ENCODE measurements at regions not wholly inside any gene's neighbourhood (a gene's known extent, or its start where the extent isn't known, plus 50 kb on each side); places are given as distances from the start of the nearest gene placed in this dataset.
"Not testable (repeated sequence)": the region's sequence is repeated elsewhere in the genome, so short reads cannot be mapped to it uniquely, and the experiment has no call there.

GRCh38 chr5:143953851-143954250, 141.9 kb downstream of the HMHB1 start:
- no peak for DNase-seq
- Histone ChIP-seq H3K4me3 (ENCODE audit: insufficient read depth, low read depth, low read length) (no peak overlapping the region), H3K36me3 (replicated peaks; ENCODE audit: control insufficient read depth, insufficient read depth, low read length) (no peaks in the 10 kb centered on the region), H3K27me3 (ENCODE audit: control insufficient read depth, insufficient read depth, low read length) (no peaks in the 10 kb centered on the region)

- no peak for DNase-seq
- H3K36me3 ChIP-seq (replicated peaks; ENCODE audit: control insufficient read depth, insufficient read depth, low read length): no peaks in the 10 kb centered on the region
These were observed 143.2 kb downstream of the HMHB1 start for GRCh38 chr5:143955141-143955540.

GRCh38 chr5:143957455-143957854, 145.5 kb downstream of the HMHB1 start:
- Histone ChIP-seq H3K36me3 (replicated peaks; ENCODE audit: control insufficient read depth, insufficient read depth, low read length) (no peaks in the 10 kb centered on the region), H3K4me3 (ENCODE audit: insufficient read depth, low read depth, low read length) (no peak overlapping the region), H3K27me3 (ENCODE audit: control insufficient read depth, insufficient read depth, low read length) (no peaks in the 10 kb centered on the region)
- DNase-seq: peak; percentile 4

More at GRCh38 chr5:143955141-143955540, 143.2 kb downstream of the HMHB1 start:
- H3K4me3 ChIP-seq (ENCODE audit: insufficient read depth, low read depth, low read length): no peak overlapping the region
- no peaks in the 10 kb centered on the region for H3K27me3 ChIP-seq (ENCODE audit: control insufficient read depth, insufficient read depth, low read length)

- H3K36me3 ChIP-seq (replicated peaks; ENCODE audit: control insufficient read depth, insufficient read depth, low read length): no peaks in the 10 kb centered on the region
- no peak overlapping the region for H3K4me3 ChIP-seq (ENCODE audit: insufficient read depth, low read depth, low read length)
- no peaks in the 10 kb centered on the region for H3K27me3 ChIP-seq (ENCODE audit: control insufficient read depth, insufficient read depth, low read length)
- no peak for DNase-seq
These were observed 150.2 kb downstream of the HMHB1 start for GRCh38 chr5:143962201-143962600.

- Histone ChIP-seq H3K4me3 (ENCODE audit: insufficient read depth, low read depth, low read length) (no peak overlapping the region), H3K36me3 (replicated peaks; ENCODE audit: control insufficient read depth, insufficient read depth, low read length) (no peaks in the 10 kb centered on the region), H3K27me3 (ENCODE audit: control insufficient read depth, insufficient read depth, low read length) (no peaks in the 10 kb centered on the region)
- DNase-seq: no peak
These were observed 153.0 kb downstream of the HMHB1 start for GRCh38 chr5:143964919-143965318.

- no peak overlapping the region for H3K4me3 ChIP-seq (ENCODE audit: insufficient read depth, low read depth, low read length)
- H3K27me3 ChIP-seq (ENCODE audit: control insufficient read depth, insufficient read depth, low read length): no peaks in the 10 kb centered on the region
- no peak for DNase-seq
- H3K36me3 ChIP-seq (replicated peaks; ENCODE audit: control insufficient read depth, insufficient read depth, low read length): no peaks in the 10 kb centered on the region
These were observed 154.3 kb downstream of the HMHB1 start for GRCh38 chr5:143966280-143966679.

- Histone ChIP-seq H3K27me3 (ENCODE audit: control insufficient read depth, insufficient read depth, low read length) (no peaks in the 10 kb centered on the region), H3K4me3 (ENCODE audit: insufficient read depth, low read depth, low read length) (no peak overlapping the region), H3K36me3 (replicated peaks; ENCODE audit: control insufficient read depth, insufficient read depth, low read length) (no peaks in the 10 kb centered on the region)
- peak; percentile 20 for DNase-seq
These were observed 156.3 kb downstream of the HMHB1 start for GRCh38 chr5:143968071-143968878.

GRCh38 chr5:143970159-143970558, 158.2 kb downstream of the HMHB1 start:
- no peaks in the 10 kb centered on the region for H3K27me3 ChIP-seq (ENCODE audit: control insufficient read depth, insufficient read depth, low read length)
- no peaks in the 10 kb centered on the region for H3K36me3 ChIP-seq (replicated peaks; ENCODE audit: control insufficient read depth, insufficient read depth, low read length)
- H3K4me3 ChIP-seq (ENCODE audit: insufficient read depth, low read depth, low read length): no peak overlapping the region
- DNase-seq: no peak

GRCh38 chr5:143972068-143972467, 160.1 kb downstream of the HMHB1 start:
- DNase-seq: no peak
- no peaks in the 10 kb centered on the region for H3K27me3 ChIP-seq (ENCODE audit: control insufficient read depth, insufficient read depth, low read length)
- H3K4me3 ChIP-seq (ENCODE audit: insufficient read depth, low read depth, low read length): no peak overlapping the region
- H3K36me3 ChIP-seq (replicated peaks; ENCODE audit: control insufficient read depth, insufficient read depth, low read length): no peaks in the 10 kb centered on the region

- Histone ChIP-seq H3K27me3 (ENCODE audit: control insufficient read depth, insufficient read depth, low read length) (no peaks in the 10 kb centered on the region), H3K36me3 (replicated peaks; ENCODE audit: control insufficient read depth, insufficient read depth, low read length) (no peaks in the 10 kb centered on the region)
- no peak for DNase-seq
These were observed 164.1 kb downstream of the HMHB1 start for GRCh38 chr5:143976055-143976454.

GRCh38 chr5:143977891-143978461, 166.0 kb downstream of the HMHB1 start:
- DNase-seq: no peak
- H3K27me3 ChIP-seq (ENCODE audit: control insufficient read depth, insufficient read depth, low read length): no peaks in the 10 kb centered on the region
- H3K4me3 ChIP-seq (ENCODE audit: insufficient read depth, low read depth, low read length): no peak overlapping the region
- no peaks in the 10 kb centered on the region for H3K36me3 ChIP-seq (replicated peaks; ENCODE audit: control insufficient read depth, insufficient read depth, low read length)

More at GRCh38 chr5:143976055-143976454, 164.1 kb downstream of the HMHB1 start:
- no peak overlapping the region for H3K4me3 ChIP-seq (ENCODE audit: insufficient read depth, low read depth, low read length)

GRCh38 chr5:143979044-143979690, 167.2 kb downstream of the HMHB1 start:
- Histone ChIP-seq H3K4me3 (ENCODE audit: insufficient read depth, low read depth, low read length) (no peak overlapping the region), H3K36me3 (replicated peaks; ENCODE audit: control insufficient read depth, insufficient read depth, low read length) (no peaks in the 10 kb centered on the region), H3K27me3 (ENCODE audit: control insufficient read depth, insufficient read depth, low read length) (no peaks in the 10 kb centered on the region)
- DNase-seq: no peak

GRCh38 chr5:143980506-143980905, 168.5 kb downstream of the HMHB1 start:
- no peaks in the 10 kb centered on the region for H3K27me3 ChIP-seq (ENCODE audit: control insufficient read depth, insufficient read depth, low read length)
- H3K4me3 ChIP-seq (ENCODE audit: insufficient read depth, low read depth, low read length): no peak overlapping the region
- no peaks in the 10 kb centered on the region for H3K36me3 ChIP-seq (replicated peaks; ENCODE audit: control insufficient read depth, insufficient read depth, low read length)
- DNase-seq: no peak

- not testable (repeated sequence) for H3K36me3 ChIP-seq (replicated peaks; ENCODE audit: control insufficient read depth, insufficient read depth, low read length); H3K27me3 ChIP-seq (ENCODE audit: control insufficient read depth, insufficient read depth, low read length); DNase-seq; H3K4me3 ChIP-seq (ENCODE audit: insufficient read depth, low read depth, low read length)
These were observed 171.0 kb downstream of the HMHB1 start for GRCh38 chr5:143982957-143983356.
